ENCODE measurements at regions not wholly inside any gene's neighbourhood (a gene's known extent, or its start where the extent isn't known, plus 50 kb on each side); places are given as distances from the start of the nearest gene placed in this dataset.
A peak's percentile ranks its signal among the peaks of the same experiment; 100 is the strongest.
"Not testable (repeated sequence)": the region's sequence is repeated elsewhere in the genome, so short reads cannot be mapped to it uniquely, and the experiment has no call there.

GRCh38 chr1:70745199-70745598 is 302.4 kb downstream of the PTGER3 start:
- H3K27ac ChIP-seq (ENCODE audit: control insufficient read depth, insufficient read depth, low read length) = no peak overlapping the region
- no peaks in the 10 kb centered on the region for H4K20me1 ChIP-seq (ENCODE audit: control insufficient read depth, extremely low read depth, insufficient read depth, low read length)
- no peak for FAIRE-seq
- H3K79me2 ChIP-seq (ENCODE audit: control insufficient read depth, insufficient read depth, low read length) = no peaks in the 10 kb centered on the region
- H3K36me3 ChIP-seq (ENCODE audit: control insufficient read depth in 2 of 2, extremely low read depth in 1 of 2, insufficient read depth in 2 of 2, low read length in 2 of 2) = no peaks in the 10 kb centered on the region
- no peak overlapping the region for H3K4me3 ChIP-seq (ENCODE audit: control insufficient read depth in 2 of 3, extremely low read depth in 1 of 3, insufficient read depth in 2 of 3, low read depth in 1 of 3, low read length in 3 of 3)
- H3K9me3 ChIP-seq (ENCODE audit: control insufficient read depth, low read depth, low read length) = no peaks in the 10 kb centered on the region
- TF ChIP-seq CTCF (optimal IDR thresholded peaks at IDR 0.05 in 1 of 3, IDR thresholded peaks at IDR 0.05 in 1 of 3, conservative IDR thresholded peaks at IDR 0.05 in 1 of 3; ENCODE audit: extremely low read depth in 1 of 3, insufficient read depth in 2 of 3, low read length in 3 of 3) = peak; percentile 39 to 60 (median 58)
- no peak for TF ChIP-seq EZH2 (IDR thresholded peaks at IDR 0.05; ENCODE audit: low read length)
- H3K27me3 ChIP-seq (ENCODE audit: control insufficient read depth, extremely low read depth, insufficient read depth, low read length) = no peaks in the 10 kb centered on the region
- H2AFZ ChIP-seq (ENCODE audit: control insufficient read depth, low read length) = no peak overlapping the region
- H3K4me1 ChIP-seq (ENCODE audit: control insufficient read depth, extremely low read depth, insufficient read depth, low read length) = no peaks in the 10 kb centered on the region
- no peak for DNase-seq (ENCODE audit: low read depth, low spot score)
- no peaks in the 10 kb centered on the region for H3K9me1 ChIP-seq (ENCODE audit: control insufficient read depth, extremely low read depth, insufficient read depth, low read length)
- H3K9ac ChIP-seq (ENCODE audit: control insufficient read depth, extremely low read depth, insufficient read depth, low read length) = no peak overlapping the region
- dilution Hi-C loops (cut with MboI; ENCODE audit: extremely low pct_ligation_motif_present, low sequenced_read_pairs) = no loop called here
- H3K4me2 ChIP-seq (ENCODE audit: control insufficient read depth, extremely low read depth, insufficient read depth, low read depth, low read length) = no peak overlapping the region

DNA sequence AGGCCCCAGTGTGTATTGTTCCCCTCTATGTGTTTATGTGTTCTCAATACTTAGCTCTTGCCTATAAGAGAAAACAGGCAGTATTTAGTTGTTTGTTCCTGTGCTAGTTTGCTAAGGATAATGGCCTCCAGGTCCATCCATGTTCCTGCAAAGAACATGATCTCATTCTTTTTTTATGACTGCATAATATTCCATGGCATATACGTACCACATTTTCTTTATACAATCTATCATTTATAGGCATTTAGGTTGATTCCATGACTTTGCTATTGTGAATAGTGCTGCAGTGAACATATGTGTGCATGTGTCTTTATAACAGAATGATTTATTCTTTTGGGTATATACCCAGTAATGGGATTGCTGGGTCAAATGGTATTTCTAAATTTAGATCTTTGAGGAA is 301.6 kb downstream of the PTGER3 start:
- H3K27me3 ChIP-seq (ENCODE audit: control insufficient read depth, extremely low read depth, insufficient read depth, low read length); H3K4me3 ChIP-seq (ENCODE audit: control insufficient read depth in 2 of 3, extremely low read depth in 1 of 3, insufficient read depth in 2 of 3, low read depth in 1 of 3, low read length in 3 of 3); H3K4me1 ChIP-seq (ENCODE audit: control insufficient read depth, extremely low read depth, insufficient read depth, low read length); H3K9me3 ChIP-seq (ENCODE audit: control insufficient read depth, low read depth, low read length); H3K79me2 ChIP-seq (ENCODE audit: control insufficient read depth, insufficient read depth, low read length); H3K36me3 ChIP-seq (ENCODE audit: control insufficient read depth in 2 of 2, extremely low read depth in 1 of 2, insufficient read depth in 2 of 2, low read length in 2 of 2); H4K20me1 ChIP-seq (ENCODE audit: control insufficient read depth, extremely low read depth, insufficient read depth, low read length); H2AFZ ChIP-seq (ENCODE audit: control insufficient read depth, low read length); FAIRE-seq; H3K9me1 ChIP-seq (ENCODE audit: control insufficient read depth, extremely low read depth, insufficient read depth, low read length); DNase-seq (ENCODE audit: low read depth, low spot score); H3K4me2 ChIP-seq (ENCODE audit: control insufficient read depth, extremely low read depth, insufficient read depth, low read depth, low read length); H3K9ac ChIP-seq (ENCODE audit: control insufficient read depth, extremely low read depth, insufficient read depth, low read length); H3K27ac ChIP-seq (ENCODE audit: control insufficient read depth, insufficient read depth, low read length); dilution Hi-C loops (cut with MboI; ENCODE audit: extremely low pct_ligation_motif_present, low sequenced_read_pairs): not testable (repeated sequence)

DNA sequence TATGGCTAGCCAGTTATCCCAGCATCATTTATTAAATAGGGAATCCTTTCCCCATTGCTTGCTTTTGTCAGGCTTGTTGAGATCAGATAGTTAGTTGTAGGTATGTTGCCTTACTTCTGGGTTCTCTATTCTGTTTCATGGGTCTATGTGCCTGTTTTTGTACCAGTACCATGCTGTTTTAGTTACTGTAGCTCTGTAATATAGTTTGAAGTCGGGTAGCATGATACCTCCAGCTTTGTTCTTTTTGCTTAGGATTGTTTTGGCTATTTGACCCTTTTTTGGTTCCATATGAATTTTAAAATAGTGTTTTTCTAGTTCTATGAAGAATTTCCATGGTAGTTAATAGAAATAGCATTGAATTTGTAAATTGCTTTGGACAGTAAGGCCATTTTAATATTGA is 300.5 kb downstream of the PTGER3 start:
- DNase-seq (ENCODE audit: low read depth, low spot score); H3K9me3 ChIP-seq (ENCODE audit: control insufficient read depth, low read depth, low read length); H3K27me3 ChIP-seq (ENCODE audit: control insufficient read depth, extremely low read depth, insufficient read depth, low read length); dilution Hi-C loops (cut with MboI; ENCODE audit: extremely low pct_ligation_motif_present, low sequenced_read_pairs); H3K79me2 ChIP-seq (ENCODE audit: control insufficient read depth, insufficient read depth, low read length); H3K4me3 ChIP-seq (ENCODE audit: control insufficient read depth in 2 of 3, extremely low read depth in 1 of 3, insufficient read depth in 2 of 3, low read depth in 1 of 3, low read length in 3 of 3); H3K4me1 ChIP-seq (ENCODE audit: control insufficient read depth, extremely low read depth, insufficient read depth, low read length); H3K9ac ChIP-seq (ENCODE audit: control insufficient read depth, extremely low read depth, insufficient read depth, low read length); H3K27ac ChIP-seq (ENCODE audit: control insufficient read depth, insufficient read depth, low read length); H3K9me1 ChIP-seq (ENCODE audit: control insufficient read depth, extremely low read depth, insufficient read depth, low read length); FAIRE-seq; H4K20me1 ChIP-seq (ENCODE audit: control insufficient read depth, extremely low read depth, insufficient read depth, low read length); H3K36me3 ChIP-seq (ENCODE audit: control insufficient read depth in 2 of 2, extremely low read depth in 1 of 2, insufficient read depth in 2 of 2, low read length in 2 of 2); H2AFZ ChIP-seq (ENCODE audit: control insufficient read depth, low read length); H3K4me2 ChIP-seq (ENCODE audit: control insufficient read depth, extremely low read depth, insufficient read depth, low read depth, low read length): not testable (repeated sequence)

GRCh38 chr1:70751676-70752287 is 295.8 kb downstream of the PTGER3 start:
- FAIRE-seq; H3K36me3 ChIP-seq (ENCODE audit: control insufficient read depth in 2 of 2, extremely low read depth in 1 of 2, insufficient read depth in 2 of 2, low read length in 2 of 2); H3K79me2 ChIP-seq (ENCODE audit: control insufficient read depth, insufficient read depth, low read length); H3K4me1 ChIP-seq (ENCODE audit: control insufficient read depth, extremely low read depth, insufficient read depth, low read length); H2AFZ ChIP-seq (ENCODE audit: control insufficient read depth, low read length); H4K20me1 ChIP-seq (ENCODE audit: control insufficient read depth, extremely low read depth, insufficient read depth, low read length); dilution Hi-C loops (cut with MboI; ENCODE audit: extremely low pct_ligation_motif_present, low sequenced_read_pairs); H3K4me2 ChIP-seq (ENCODE audit: control insufficient read depth, extremely low read depth, insufficient read depth, low read depth, low read length); H3K9ac ChIP-seq (ENCODE audit: control insufficient read depth, extremely low read depth, insufficient read depth, low read length); H3K27me3 ChIP-seq (ENCODE audit: control insufficient read depth, extremely low read depth, insufficient read depth, low read length); H3K9me3 ChIP-seq (ENCODE audit: control insufficient read depth, low read depth, low read length); H3K27ac ChIP-seq (ENCODE audit: control insufficient read depth, insufficient read depth, low read length); H3K9me1 ChIP-seq (ENCODE audit: control insufficient read depth, extremely low read depth, insufficient read depth, low read length); H3K4me3 ChIP-seq (ENCODE audit: control insufficient read depth in 2 of 3, extremely low read depth in 1 of 3, insufficient read depth in 2 of 3, low read depth in 1 of 3, low read length in 3 of 3); DNase-seq (ENCODE audit: low read depth, low spot score): not testable (repeated sequence)
